ENCODE measurements at regions not wholly inside any gene's neighbourhood (a gene's known extent, or its start where the extent isn't known, plus 50 kb on each side); places are given as distances from the start of the nearest gene placed in this dataset.

- H3K9me3 Mint-ChIP-seq = peaks cover 9% of the 10 kb centered on the region
- no peak overlapping the region for H3K27ac Mint-ChIP-seq
- no peak for ATAC-seq
- H3K36me3 Mint-ChIP-seq = peaks cover 10% of the 10 kb centered on the region
- H3K27me3 Mint-ChIP-seq = no peaks in the 10 kb centered on the region
- no peak overlapping the region for H3K4me3 Mint-ChIP-seq
- peaks cover 5% of the 10 kb centered on the region for H3K4me1 Mint-ChIP-seq
These were observed 63.1 kb upstream of the KLHL14 start for GRCh38 chr18:32835951-32836350.

- no peak overlapping the region for H3K4me3 Mint-ChIP-seq
- ATAC-seq = no peak
- H3K4me1 Mint-ChIP-seq = peaks cover 5% of the 10 kb centered on the region
- no peaks in the 10 kb centered on the region for H3K27me3 Mint-ChIP-seq
- peaks cover 10% of the 10 kb centered on the region for H3K36me3 Mint-ChIP-seq
- H3K9me3 Mint-ChIP-seq = peaks cover 9% of the 10 kb centered on the region
- H3K27ac Mint-ChIP-seq = no peak overlapping the region
These were observed 59.0 kb upstream of the KLHL14 start for GRCh38 chr18:32831781-32832180.

GRCh38 chr18:32823226-32823625 is 50.4 kb upstream of the KLHL14 start:
- Mint-ChIP-seq H3K27me3 (no peaks in the 10 kb centered on the region), H3K4me3 (no peak overlapping the region), H3K4me1 (no peaks in the 10 kb centered on the region), H3K27ac (no peak overlapping the region), H3K36me3 (no peaks in the 10 kb centered on the region), H3K9me3 (no peaks in the 10 kb centered on the region)
- ATAC-seq = no peak
